ENCODE measurements at regions not wholly inside any gene's neighbourhood (a gene's known extent, or its start where the extent isn't known, plus 50 kb on each side); places are given as distances from the start of the nearest gene placed in this dataset.

- ATAC-seq (no peak), DNase-seq (ENCODE audit: low read depth, low spot score) (no peak)
- H3K4me1 ChIP-seq (ENCODE audit: control insufficient read depth, insufficient read depth, low read length), result no peaks in the 10 kb centered on the region
- no peak overlapping the region for H3K27ac ChIP-seq (ENCODE audit: low read length)
- no peaks in the 10 kb centered on the region; the same call in 1 of the 2 replicates for H3K27me3 ChIP-seq (ENCODE audit: control insufficient read depth, insufficient read depth, low read length)
- no peaks in the 10 kb centered on the region for H3K36me3 ChIP-seq (ENCODE audit: control insufficient read depth, insufficient read depth, low read length)
- in situ Hi-C loops (cut with HindIII; ENCODE audit: low pct_unique_long_range_greater_than_20kb, low sequenced_read_pairs) (no loop called here), intact Hi-C loops (cut with micrococcal nuclease; ENCODE audit: unreplicated experiment) (no loop called here)
- POLR2A ChIA-PET, result no interaction called here
- CTCF ChIA-PET, result no interaction called here
- no peaks in the 10 kb centered on the region for H3K9me3 ChIP-seq (ENCODE audit: control insufficient read depth, insufficient read depth, low read depth, low read length)
- no peak overlapping the region for H3K4me3 ChIP-seq (ENCODE audit: low read depth in 2 of 2, low read length in 2 of 2)
- BruUV-seq (replicated peaks), result no TSS peak
- TF ChIP-seq, protein P1, sequence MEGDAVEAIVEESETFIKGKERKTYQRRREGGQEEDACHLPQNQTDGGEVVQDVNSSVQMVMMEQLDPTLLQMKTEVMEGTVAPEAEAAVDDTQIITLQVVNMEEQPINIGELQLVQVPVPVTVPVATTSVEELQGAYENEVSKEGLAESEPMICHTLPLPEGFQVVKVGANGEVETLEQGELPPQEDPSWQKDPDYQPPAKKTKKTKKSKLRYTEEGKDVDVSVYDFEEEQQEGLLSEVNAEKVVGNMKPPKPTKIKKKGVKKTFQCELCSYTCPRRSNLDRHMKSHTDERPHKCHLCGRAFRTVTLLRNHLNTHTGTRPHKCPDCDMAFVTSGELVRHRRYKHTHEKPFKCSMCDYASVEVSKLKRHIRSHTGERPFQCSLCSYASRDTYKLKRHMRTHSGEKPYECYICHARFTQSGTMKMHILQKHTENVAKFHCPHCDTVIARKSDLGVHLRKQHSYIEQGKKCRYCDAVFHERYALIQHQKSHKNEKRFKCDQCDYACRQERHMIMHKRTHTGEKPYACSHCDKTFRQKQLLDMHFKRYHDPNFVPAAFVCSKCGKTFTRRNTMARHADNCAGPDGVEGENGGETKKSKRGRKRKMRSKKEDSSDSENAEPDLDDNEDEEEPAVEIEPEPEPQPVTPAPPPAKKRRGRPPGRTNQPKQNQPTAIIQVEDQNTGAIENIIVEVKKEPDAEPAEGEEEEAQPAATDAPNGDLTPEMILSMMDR (IDR thresholded peaks at IDR 0.05), result no peak
- no peak for TF ChIP-seq POLR2AphosphoS5 (IDR thresholded peaks at IDR 0.05; ENCODE audit: low read depth, low read length)
- TF ChIP-seq TCF7L2 (IDR thresholded peaks at IDR 0.05; ENCODE audit: low read depth, low read length), result no peak
- no peak for TF ChIP-seq REST (IDR thresholded peaks at IDR 0.05; ENCODE audit: insufficient read depth in 1 of 2, low read depth in 2 of 2, low read length in 1 of 2)
- TF ChIP-seq SIN3A (IDR thresholded peaks at IDR 0.05; ENCODE audit: borderline replicate concordance, insufficient read depth, low read depth, low read length), result no peak
Observed at GRCh38 chr10:28836435-28836743, 159.1 kb downstream of the BAMBI start.

- H3K27me3 ChIP-seq (ENCODE audit: control insufficient read depth, insufficient read depth, low read length), result no peaks in the 10 kb centered on the region; the same call in 1 of the 2 replicates
- no peak for ATAC-seq
- ChIA-PET POLR2A (no interaction called here), CTCF (no interaction called here)
- no peaks in the 10 kb centered on the region for H3K36me3 ChIP-seq (ENCODE audit: control insufficient read depth, insufficient read depth, low read length)
- no peak overlapping the region for H3K4me3 ChIP-seq (ENCODE audit: low read depth in 2 of 2, low read length in 2 of 2)
- TF ChIP-seq POLR2AphosphoS5 (IDR thresholded peaks at IDR 0.05; ENCODE audit: low read depth, low read length), result no peak
- TF ChIP-seq SIN3A (IDR thresholded peaks at IDR 0.05; ENCODE audit: borderline replicate concordance, insufficient read depth, low read depth, low read length), result no peak
- TF ChIP-seq, protein P1 (IDR thresholded peaks at IDR 0.05), result no peak
- no peak for TF ChIP-seq TCF7L2 (IDR thresholded peaks at IDR 0.05; ENCODE audit: low read depth, low read length)
- TF ChIP-seq REST (IDR thresholded peaks at IDR 0.05; ENCODE audit: insufficient read depth in 1 of 2, low read depth in 2 of 2, low read length in 1 of 2), result no peak
- no peaks in the 10 kb centered on the region for H3K4me1 ChIP-seq (ENCODE audit: control insufficient read depth, insufficient read depth, low read length)
- BruUV-seq (replicated peaks), result no TSS peak
- no peak for DNase-seq (ENCODE audit: low read depth, low spot score)
- no peaks in the 10 kb centered on the region for H3K9me3 ChIP-seq (ENCODE audit: control insufficient read depth, insufficient read depth, low read depth, low read length)
- H3K27ac ChIP-seq (ENCODE audit: low read length), result no peak overlapping the region
- in situ Hi-C loops (cut with HindIII; ENCODE audit: low pct_unique_long_range_greater_than_20kb, low sequenced_read_pairs), result no loop called here
- intact Hi-C loops (cut with micrococcal nuclease; ENCODE audit: unreplicated experiment), result no loop called here
Observed at GRCh38 chr10:28837613-28838390, 160.5 kb downstream of the BAMBI start.

Measured in Panc1 (cell line).